K562 (cell line): ENCODE measurements at regions not wholly inside any gene's neighbourhood (a gene's known extent, or its start where the extent isn't known, plus 50 kb on each side); places are given as distances from the start of the nearest gene placed in this dataset.

ENCODE experiments used
- ATAC-seq: fragments of 200-7000 bp; cut with Tn5 transposase; 3 replicates; pipeline ENCODE4 v1.9.1; 2020; ENCODE audit warnings: moderate library complexity
- BruUV-seq: library from RNA; stranded (reverse); fragments of 400-500 nt; replicated peaks from 2 replicates; lab custom pipeline; 2021; lab: Mats Ljungman, UMichigan
- CTCF ChIA-PET: fragments of 300-600 bp; formaldehyde crosslinking; extraction: SDS; loops from one replicate; lab custom pipeline; 2021; ENCODE audit warnings: low intra/inter-chr PET ratio; lab: Yijun Ruan, JAX
- POLR2A ChIA-PET: fragments of 300-600, 350-650 bp; sonication (Branson Sonifier 250); formaldehyde crosslinking; extraction: SDS; loops from one replicate; lab custom pipeline; 2021; ENCODE audit warnings: antibody characterized with exemption, inconsistent platforms; lab: Yijun Ruan, JAX
- DNase-seq, 4 experiments: peaks; one replicate each; pipeline versions ENCODE4 v3.0.0 to v3.0.0-alpha.2; 2011 to 2018; ENCODE audit warnings: low spot score in 3 of 4, mixed read lengths in 3 of 4; ENCODE audit errors: extremely low read depth in 1 of 4
- FAIRE-seq: peaks from 2 replicates; lab custom pipeline; 2011; peaks lifted over from hg19 to GRCh38; lab: Jason Lieb, UNC
- H2AFZ ChIP-seq: 2 replicates; pipeline ENCODE4 v1.6.0; 2011; ENCODE audit warnings: low read depth, low read length, control low read depth, inconsistent platforms
- H3K27ac ChIP-seq: fragments of 200-600 bp; 3 replicates; pipeline ENCODE4 v1.8.0; 2011; ENCODE audit warnings: low read depth, mild to moderate bottlenecking, control low read depth, inconsistent platforms, low read length, moderate library complexity, mixed read lengths; ENCODE audit errors: extremely low read depth
- H3K27me3 ChIP-seq, 2 experiments: fragments of 300-600 bp in 1 of 2; 2 replicates in 1 of 2; 3 replicates in 1 of 2; pipeline versions ENCODE4 v1.6.0 to v1.8.0; 2011; ENCODE audit warnings: inconsistent platforms in 2 of 2, low read length in 2 of 2, mild to moderate bottlenecking in 1 of 2, mixed read lengths in 1 of 2, moderate library complexity in 1 of 2; ENCODE audit not compliant: control insufficient read depth in 2 of 2, insufficient read depth in 2 of 2
- H3K36me3 ChIP-seq: fragments of 300-600 bp; 3 replicates; pipeline ENCODE4 v1.8.0; 2011; ENCODE audit warnings: mild to moderate bottlenecking, low read length, inconsistent platforms; ENCODE audit not compliant: control insufficient read depth, insufficient read depth
- H3K4me1 ChIP-seq, 2 experiments: fragments of 200-600 bp in 1 of 2; replicated peaks in 1 of 2; 2 replicates in 1 of 2; 3 replicates in 1 of 2; pipeline versions ENCODE4 v1.5.1 to v1.8.0; 2011; ENCODE audit warnings: inconsistent platforms in 2 of 2, low read length in 2 of 2, mild to moderate bottlenecking in 1 of 2, mixed read lengths in 1 of 2, moderate library complexity in 1 of 2; ENCODE audit not compliant: control insufficient read depth in 2 of 2, insufficient read depth in 2 of 2
- H3K4me2 ChIP-seq: 2 replicates; pipeline ENCODE4 v1.6.1; 2011; ENCODE audit warnings: low read length, control low read depth, inconsistent platforms, mixed read lengths; ENCODE audit not compliant: insufficient read depth
- H3K4me3 ChIP-seq: fragments of 200-600 bp; sonication (generic), shearing (Covaris generic); 2 replicates; pipeline ENCODE4 v1.5.1; 2016; ENCODE audit warnings: control low read depth, inconsistent platforms
- H3K79me2 ChIP-seq: fragments of 200-600 bp; 3 replicates; pipeline ENCODE4 v1.8.0; 2011; ENCODE audit warnings: low read length, inconsistent platforms; ENCODE audit not compliant: control insufficient read depth, insufficient read depth
- H3K9ac ChIP-seq, 2 experiments: 2 replicates each; pipeline versions ENCODE4 v1.6.0 to v1.6.1; 2011; ENCODE audit warnings: low read depth in 2 of 2, low read length in 2 of 2, control low read depth in 1 of 2, inconsistent platforms in 1 of 2, mild to moderate bottlenecking in 1 of 2, mixed read lengths in 1 of 2; ENCODE audit not compliant: insufficient read depth in 1 of 2
- H3K9me1 ChIP-seq: one replicate; pipeline ENCODE4 v1.6.0; 2011; ENCODE audit warnings: inconsistent platforms, mild to moderate bottlenecking, low read length, moderate library complexity; ENCODE audit not compliant: control insufficient read depth, insufficient read depth
- H3K9me3 ChIP-seq: replicated peaks from 2 replicates; pipeline ENCODE4 v1.5.1; 2011; ENCODE audit warnings: low read depth, low read length, inconsistent platforms; ENCODE audit not compliant: control insufficient read depth, insufficient read depth
- H4K20me1 ChIP-seq: replicated peaks from 2 replicates; pipeline ENCODE4 v1.6.1; 2011; ENCODE audit warnings: low read length, inconsistent platforms, mixed read lengths; ENCODE audit not compliant: control insufficient read depth, insufficient read depth
- CHAMP1 ChIP-seq: fragments of 450-650 bp; IDR thresholded peaks from 2 replicates; pipeline ENCODE4 v1.6.1; 2016; ENCODE audit warnings: mild to moderate bottlenecking
- CUX1 ChIP-seq: fragments of 200-800 bp; sonication (Bioruptor generic); IDR thresholded peaks from 2 replicates; pipeline ENCODE4 v1.6.1; 2016; ENCODE audit warnings: missing genetic modification characterization, missing compliant biosample characterization
- EGR1 ChIP-seq: fragments of 450-650 bp; conservative IDR thresholded peaks from 2 replicates; pipeline ENCODE4 v1.6.1; 2017; ENCODE audit warnings: mild to moderate bottlenecking
- HNRNPL ChIP-seq: fragments of 200-400 bp; formaldehyde crosslinking; IDR thresholded peaks from 2 replicates; pipeline ENCODE4 v1.6.1; 2017; ENCODE audit warnings: low read depth, mild to moderate bottlenecking, low read length
- HOMEZ ChIP-seq: fragments of 250-450 bp; sonication (Bioruptor Pico); IDR thresholded peaks from 2 replicates; pipeline ENCODE4 v1.4.0; 2020; ENCODE audit warnings: mild to moderate bottlenecking, moderate library complexity
- PKNOX1 ChIP-seq: fragments of 450-650 bp; IDR thresholded peaks from 2 replicates; pipeline ENCODE4 v1.6.1; 2016
- ZFX ChIP-seq: sonication (generic); formaldehyde crosslinking; IDR thresholded peaks from 2 replicates; pipeline ENCODE4 v1.8.0; 2022; ENCODE audit warnings: mild to moderate bottlenecking, missing genetic modification reagents, moderate library complexity
- ZNF23 ChIP-seq: fragments of 250-450 bp; sonication (Bioruptor Pico); IDR thresholded peaks from 2 replicates; pipeline ENCODE4 v1.4.0; 2020; ENCODE audit warnings: mild to moderate bottlenecking
- ZNF347 ChIP-seq: fragments of 450-650 bp; formaldehyde crosslinking; IDR thresholded peaks from 2 replicates; pipeline ENCODE4 v1.4.0; 2020; ENCODE audit warnings: low read depth, mild to moderate bottlenecking, moderate library complexity
- ZNF699 ChIP-seq: fragments of 250-450 bp; sonication (Bioruptor Pico); IDR thresholded peaks from 2 replicates; pipeline ENCODE4 v1.8.0; 2021; ENCODE audit warnings: mild to moderate bottlenecking, moderate library complexity; ENCODE audit not compliant: insufficient replicate concordance
- ZNF76 ChIP-seq: fragments of 250-450 bp; sonication (Bioruptor Pico); IDR thresholded peaks from 2 replicates; pipeline ENCODE4 v1.4.0; 2020; ENCODE audit warnings: mild to moderate bottlenecking, moderate library complexity, borderline replicate concordance
- WGBS: fragments of 100-300 bp; shearing (Covaris generic); methylation state at CpG from one replicate; pipeline ENCODE4 v1.1.6; 2016; ENCODE audit warnings: low coverage, mixed read lengths; ENCODE audit not compliant: insufficient coverage; ENCODE audit errors: missing lambda C conversion rate; 5-methylcytosine and 5-hydroxymethylcytosine counted together
- in situ Hi-C: fragments of 300-500 bp; cut with MboI; formaldehyde crosslinking; loops from 4 replicates; pipeline ENCODE4 v1.15.0; 2018; ENCODE audit warnings: inconsistent platforms, mixed read lengths
- intact Hi-C: fragments of 100-400 bp; cut with micrococcal nuclease; formaldehyde crosslinking; loops from 2 replicates; pipeline ENCODE4 v1.14.2; 2022

DNA sequence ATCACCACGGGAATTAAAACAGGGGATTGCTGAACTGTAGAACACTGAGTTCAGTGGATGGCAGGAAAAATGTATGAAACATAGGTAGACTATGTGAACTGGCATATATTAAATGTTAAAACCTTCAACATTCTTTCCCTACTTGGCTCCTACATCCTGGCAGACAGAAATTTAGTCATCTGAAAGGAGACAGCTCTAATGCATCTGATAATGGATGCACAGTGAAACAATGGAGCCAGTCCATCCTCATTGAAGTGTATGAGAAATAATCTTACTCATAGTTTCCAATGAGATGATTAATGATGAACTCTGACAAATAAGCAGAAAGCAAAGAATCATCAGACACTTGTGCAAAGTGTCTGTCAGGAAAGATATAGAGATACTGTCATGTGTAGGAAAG, 1629.7 kb upstream of the TMEFF2 start:
- Histone ChIP-seq H3K4me2 (no peak overlapping the region), H3K27ac (no peak overlapping the region), H3K27me3 (no peaks in the 10 kb centered on the region), H3K9ac (no peak overlapping the region), H3K79me2 (no peaks in the 10 kb centered on the region), H3K36me3 (no peaks in the 10 kb centered on the region), H3K9me3 (no peaks in the 10 kb centered on the region), H3K4me1 (no peaks in the 10 kb centered on the region), H2AFZ (no peak overlapping the region), H4K20me1 (no peaks in the 10 kb centered on the region), H3K4me3 (no peak overlapping the region), H3K9me1 (no peaks in the 10 kb centered on the region)
- CTCF ChIA-PET = no interaction called here
- FAIRE-seq = no peak
- POLR2A ChIA-PET = no interaction called here
- in situ Hi-C loops = no loop called here
- no peak for ATAC-seq
- DNase-seq = no peak
- WGBS = 0% methylated on average over 1 of the region's 1 CpG
- intact Hi-C loops = no loop called here
- no TSS peak for BruUV-seq
- TF ChIP-seq CUX1 (CRISPR knock-in tag) (no peak), PKNOX1 (no peak), HNRNPL (no peak), EGR1 (no peak), ZNF76 (CRISPR knock-in tag) (no peak), CHAMP1 (no peak), ZFX (CRISPR knock-in tag) (no peak), ZNF699 (CRISPR knock-in tag) (no peak), ZNF347 (CRISPR knock-in tag) (no peak), ZNF23 (no peak), HOMEZ (no peak)
